Inflammatory macrophage (primary cell): ENCODE measurements at regions not wholly inside any gene's neighbourhood (a gene's known extent, or its start where the extent isn't known, plus 50 kb on each side); places are given as distances from the start of the nearest gene placed in this dataset.
"Not testable (repeated sequence)": the region's sequence is repeated elsewhere in the genome, so short reads cannot be mapped to it uniquely, and the experiment has no call there.

Experiments
- DNase-seq, 2 donors: peaks; one replicate each; pipeline ENCODE4 v3.0.0-alpha.2; 2020 to 2022

DNA sequence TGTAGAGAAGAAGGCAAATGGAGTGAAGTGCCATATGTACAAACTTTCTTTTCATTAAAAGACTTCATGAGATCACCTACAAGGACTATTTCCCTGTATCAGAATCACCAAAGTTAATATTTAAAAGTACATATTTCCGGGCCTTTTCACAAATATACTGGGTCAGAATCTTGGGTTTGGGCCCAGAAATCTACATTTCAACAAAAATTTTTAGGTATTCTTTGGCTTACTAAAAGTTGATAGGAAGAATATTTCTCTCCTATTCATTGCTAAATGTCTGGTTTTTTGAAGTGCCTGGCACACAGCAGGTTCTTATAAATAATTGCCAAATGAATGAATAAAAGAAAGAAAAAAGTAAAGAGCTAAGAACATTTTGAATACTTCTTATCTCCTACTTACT is 843.8 kb upstream of the ACVR2A start:
- DNase-seq = no peak

GRCh38 chr2:147000151-147000550 is 844.7 kb upstream of the ACVR2A start:
- not testable (repeated sequence) for DNase-seq

DNA sequence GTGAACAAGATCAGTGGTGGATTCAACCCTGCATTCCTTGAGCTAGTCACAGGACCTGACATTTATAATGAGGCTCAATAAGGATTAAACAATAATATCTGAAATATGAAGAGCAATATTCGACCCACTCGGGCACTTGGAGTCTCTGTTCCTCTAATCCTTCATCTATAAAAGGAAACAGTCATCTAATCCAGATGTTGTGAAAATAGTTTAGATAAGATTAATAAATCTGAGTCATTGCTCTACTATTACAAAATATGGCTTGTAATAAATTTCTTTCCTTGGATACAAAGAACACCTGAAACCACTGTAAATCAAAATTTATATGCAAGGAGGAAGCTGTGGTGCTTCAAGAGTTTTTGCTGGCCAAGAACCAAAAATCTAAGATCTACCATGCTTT is 846.9 kb upstream of the ACVR2A start:
- no peak for DNase-seq

DNA sequence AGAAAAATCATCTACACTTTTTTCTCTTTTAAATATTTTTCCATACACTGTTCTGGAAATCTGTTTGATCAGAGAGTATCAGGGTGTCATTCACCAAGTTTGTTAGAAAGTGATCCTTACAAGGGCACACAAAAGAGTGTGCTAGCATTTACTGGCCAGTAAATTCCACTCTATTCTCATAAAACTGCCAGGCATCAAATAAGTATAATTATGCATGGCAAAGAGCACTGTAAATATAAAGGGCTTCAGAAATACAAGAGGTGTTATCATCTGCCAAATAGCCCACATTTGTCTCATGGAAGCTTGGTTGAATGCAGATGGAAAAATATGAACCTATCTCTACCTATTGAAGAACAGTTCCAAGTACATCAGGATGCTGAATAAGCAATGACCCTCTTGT is 847.3 kb upstream of the ACVR2A start:
- no peak for DNase-seq

DNA sequence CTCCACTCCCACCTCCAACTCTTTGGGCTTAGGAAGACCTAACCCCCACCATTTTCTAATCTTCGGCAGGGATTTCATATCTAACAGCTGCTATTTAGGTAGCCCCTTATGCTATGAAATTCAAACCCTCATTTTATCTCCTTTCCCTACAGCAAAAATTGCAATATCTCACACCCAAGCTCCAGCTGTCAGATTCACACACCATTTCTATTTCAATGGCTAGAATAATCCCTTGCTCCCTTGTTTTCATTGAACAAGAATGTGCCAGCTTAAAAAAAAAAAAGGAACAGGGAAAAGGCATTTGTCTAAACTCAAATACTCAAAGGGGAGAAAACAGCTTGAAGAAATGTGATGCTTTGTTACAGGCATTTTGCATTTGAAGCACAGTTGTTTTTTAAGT is 850.6 kb upstream of the ACVR2A start:
- no peak for DNase-seq

- no peak for DNase-seq
These were observed 852.4 kb upstream of the ACVR2A start for GRCh38 chr2:146992466-146992865.

DNA sequence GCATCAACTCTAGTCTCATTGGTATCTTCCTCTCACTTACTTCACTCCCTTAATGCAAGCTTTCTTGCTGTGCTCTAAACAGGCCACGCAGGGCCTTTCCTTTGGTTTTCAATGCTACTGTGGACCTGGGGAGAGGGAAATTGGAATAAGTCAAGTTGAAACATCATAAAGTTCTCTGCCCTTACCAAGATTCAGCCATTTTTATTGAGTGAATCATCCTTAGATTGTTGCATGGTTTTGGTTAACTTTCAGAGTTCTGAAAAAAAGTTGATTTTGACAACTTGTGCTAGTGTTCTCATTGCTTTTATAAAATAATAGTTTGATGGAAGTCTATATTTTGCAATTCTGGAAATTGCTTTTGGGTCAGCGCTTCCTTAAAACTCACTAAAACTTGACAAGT is 852.8 kb upstream of the ACVR2A start:
- no peak for DNase-seq

GRCh38 chr2:146990311-146991054 is 854.3 kb upstream of the ACVR2A start:
- DNase-seq = no peak

DNA sequence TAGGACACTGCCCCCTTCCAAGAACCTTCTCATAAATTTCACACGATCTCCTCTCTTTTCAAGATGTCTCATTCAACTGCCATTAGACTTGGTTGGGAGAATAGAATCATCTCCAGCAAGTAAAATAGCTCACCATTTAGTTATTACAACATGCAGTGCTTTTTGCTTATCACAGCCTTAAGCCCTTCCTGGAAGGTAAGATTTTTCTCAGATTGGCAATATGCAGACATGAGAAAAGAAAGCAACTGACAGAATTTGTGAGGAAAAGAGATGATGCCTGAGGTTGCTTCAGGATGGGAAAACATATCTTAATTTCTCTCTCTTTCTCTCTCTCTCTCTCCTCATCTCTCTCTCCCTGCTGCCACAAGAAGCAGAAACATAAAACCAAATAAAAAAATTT is 855.1 kb upstream of the ACVR2A start:
- no peak for DNase-seq

DNA sequence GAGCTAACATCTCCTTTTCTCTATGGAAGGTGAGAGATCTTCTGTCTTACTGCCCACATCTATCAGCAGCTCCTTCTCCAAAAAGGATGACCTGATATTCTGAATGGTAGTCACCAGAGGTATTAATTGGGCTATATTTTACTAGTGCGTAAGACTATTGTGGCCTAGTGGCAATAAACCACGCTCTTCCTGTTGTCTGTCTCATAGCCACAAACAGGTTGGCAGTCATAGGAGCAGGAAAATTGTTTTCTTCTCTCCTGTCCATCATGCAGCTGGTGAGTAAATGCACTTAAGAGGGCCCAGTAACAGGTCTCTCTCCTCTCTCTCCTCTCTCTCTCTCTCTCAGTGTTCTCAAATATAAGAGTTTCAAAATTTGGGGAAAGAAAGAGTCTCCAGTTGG is 856.8 kb upstream of the ACVR2A start:
- DNase-seq = no peak

DNA sequence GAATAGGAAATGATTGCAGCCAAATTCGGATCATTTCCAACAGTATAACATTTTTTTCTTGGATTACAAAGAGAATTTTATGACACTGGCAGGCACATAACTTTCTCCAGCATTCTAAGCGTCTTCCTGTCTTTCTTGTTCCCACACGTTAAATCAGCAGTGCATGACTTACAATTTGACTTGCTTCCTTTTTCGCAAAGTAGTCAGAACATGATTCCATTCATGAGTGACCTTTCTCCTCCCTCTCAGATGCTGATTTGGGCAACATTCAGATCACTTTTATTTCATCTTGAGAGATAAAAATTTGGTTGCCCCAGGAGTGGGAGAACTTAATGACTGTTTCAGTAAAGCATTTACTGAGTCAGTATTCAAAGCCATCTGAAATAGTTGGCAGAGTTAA is 858.7 kb upstream of the ACVR2A start:
- DNase-seq = no peak

- no peak for DNase-seq
These were observed 859.1 kb upstream of the ACVR2A start for GRCh38 chr2:146985753-146986152.

- no peak for DNase-seq
These were observed 860.8 kb upstream of the ACVR2A start for GRCh38 chr2:146984014-146984413.

DNA sequence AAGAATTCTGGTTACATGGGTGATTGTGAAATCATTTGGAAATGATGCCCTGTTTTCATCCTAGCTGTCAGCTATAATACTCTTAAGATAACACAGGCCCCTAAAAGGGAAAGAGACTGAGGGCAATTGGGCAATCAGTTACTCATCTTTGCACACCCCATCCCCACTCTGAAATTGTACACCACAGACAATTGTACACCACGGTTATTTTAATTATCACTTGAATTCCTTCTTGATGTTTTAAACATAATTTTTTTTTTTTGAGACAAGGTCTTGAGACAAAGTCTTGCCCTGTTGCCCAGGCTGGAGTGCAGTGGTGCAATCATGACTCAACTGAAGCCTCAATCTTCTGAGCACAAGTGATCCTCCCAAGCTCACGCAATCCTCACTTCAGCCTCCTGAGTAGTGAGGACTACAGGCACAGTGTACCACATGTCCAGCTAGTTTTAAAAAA is 862.4 kb upstream of the ACVR2A start:
- DNase-seq = no peak

- DNase-seq = no peak
These were observed 862.9 kb upstream of the ACVR2A start for GRCh38 chr2:146981921-146982320.

- no peak for DNase-seq
These were observed 865.1 kb upstream of the ACVR2A start for GRCh38 chr2:146979746-146980145.

DNA sequence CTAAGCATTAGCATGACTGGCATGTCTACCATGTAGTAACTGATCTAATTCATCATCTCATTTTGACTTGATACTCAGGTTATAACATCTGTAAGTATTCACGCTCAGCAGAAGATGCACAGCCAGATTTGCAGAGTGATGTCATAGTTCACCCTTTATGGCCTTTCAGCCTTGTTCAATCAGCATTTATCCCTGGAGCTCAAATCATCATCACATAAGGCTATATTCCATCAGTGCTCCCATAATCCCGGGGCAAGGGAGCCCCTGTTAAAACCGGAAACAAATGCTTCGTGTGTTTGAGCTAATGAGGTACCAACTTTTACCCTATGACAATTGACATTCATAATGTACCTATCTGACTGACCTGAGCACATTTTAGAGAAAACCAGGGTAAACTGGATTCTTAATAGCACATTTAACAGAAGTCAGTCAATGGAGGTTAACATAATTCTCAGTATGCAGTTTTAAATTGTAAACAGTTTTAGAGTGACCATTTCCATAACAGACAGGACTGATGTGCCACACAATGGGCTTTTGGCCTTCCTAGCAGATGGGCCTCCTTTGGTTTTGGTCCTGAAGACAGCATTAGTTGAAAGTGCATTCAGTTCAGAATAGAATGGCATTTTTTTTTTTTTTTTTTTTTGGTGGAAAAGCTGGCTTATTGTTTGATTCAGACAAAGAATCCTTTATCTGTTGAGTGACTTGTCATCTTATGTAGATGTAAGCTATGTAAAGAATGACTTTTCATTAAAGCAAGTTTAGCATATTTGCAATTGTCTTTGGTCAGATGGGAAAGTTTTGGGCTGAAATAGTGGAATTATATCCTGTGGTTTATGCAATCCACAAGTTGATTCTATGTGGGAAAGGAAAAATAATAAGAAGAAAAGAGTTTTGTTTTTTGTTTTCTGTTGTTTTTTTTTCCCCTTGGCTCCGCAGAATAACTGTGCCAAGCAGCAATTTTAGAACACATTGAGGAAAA is 866.0 kb upstream of the ACVR2A start:
- no peak for DNase-seq

- not testable (repeated sequence) for DNase-seq
These were observed 873.8 kb upstream of the ACVR2A start for GRCh38 chr2:146970981-146971380.

- DNase-seq = not testable (repeated sequence)
These were observed 875.1 kb upstream of the ACVR2A start for GRCh38 chr2:146969703-146970102.

- DNase-seq = no peak
These were observed 880.3 kb upstream of the ACVR2A start for GRCh38 chr2:146964494-146964893.

- no peak for DNase-seq
These were observed 890.3 kb upstream of the ACVR2A start for GRCh38 chr2:146954544-146954943.

DNA sequence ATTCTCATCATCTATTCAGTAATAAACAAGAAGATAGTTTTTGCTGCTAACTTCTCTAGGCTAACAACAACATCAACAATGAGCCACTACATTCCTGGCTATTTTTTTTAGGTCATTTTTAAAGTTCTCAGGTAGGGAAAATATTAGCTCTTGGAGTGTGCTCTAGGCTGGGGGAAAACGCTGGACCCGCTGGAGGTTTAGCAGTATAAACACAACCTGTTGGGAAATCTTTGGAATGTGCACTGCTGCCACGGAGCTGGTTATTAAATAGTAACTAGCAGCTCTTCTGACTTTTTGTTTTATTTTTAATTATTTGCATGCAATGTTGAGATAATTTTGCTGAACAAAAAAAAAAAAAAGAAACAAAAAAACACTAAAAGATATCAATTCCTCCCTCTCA is 892.1 kb upstream of the ACVR2A start:
- no peak for DNase-seq

- no peak for DNase-seq
These were observed 893.9 kb upstream of the ACVR2A start for GRCh38 chr2:146950911-146951310.

- no peak for DNase-seq
These were observed 894.5 kb upstream of the ACVR2A start for GRCh38 chr2:146950361-146950760.
